CD4-positive, alpha-beta T cell (primary cell): ENCODE measurements at regions not wholly inside any gene's neighbourhood (a gene's known extent, or its start where the extent isn't known, plus 50 kb on each side); places are given as distances from the start of the nearest gene placed in this dataset.

Source experiments
- ATAC-seq: fragments of 200-7000 bp; cut with Tn5 transposase; one replicate; pipeline ENCODE4 v1.10.0; 2022; ENCODE audit warnings: mild to moderate bottlenecking; ENCODE audit not compliant: poor library complexity
- CTCF ChIA-PET: fragments of 350-600 bp; sonication (Branson Sonifier 250); formaldehyde crosslinking; loops from one replicate; lab custom pipeline; 2021; ENCODE audit warnings: antibody characterized with exemption, inconsistent platforms; lab: Charles Lee
- POLR2A ChIA-PET: fragments of 350-600 bp; sonication (Branson Sonifier 250); formaldehyde crosslinking; loops from one replicate; lab custom pipeline; 2021; ENCODE audit warnings: antibody characterized with exemption, inconsistent platforms; lab: Charles Lee
- DNase-seq, 14 experiments: peaks; one replicate each; pipeline ENCODE4 v3.0.0-alpha.2; 2013 to 2020; ENCODE audit warnings: mixed read lengths in 2 of 14
- H3K27ac ChIP-seq, 2 donors: one replicate each; pipeline versions ENCODE4 v1.5.1 to v1.7.0; 2013; ENCODE audit warnings: low read length in 2 of 2, low read depth in 1 of 2, mild to moderate bottlenecking in 1 of 2
- H3K27me3 ChIP-seq, 2 experiments: 1 replicate in 1 of 2; 2 replicates in 1 of 2; pipeline versions ENCODE4 v1.6.1 to v1.7.0; 2013; ENCODE audit warnings: low read length in 2 of 2, control low read depth in 1 of 2, mild to moderate bottlenecking in 1 of 2, moderate library complexity in 1 of 2; ENCODE audit not compliant: insufficient read depth in 2 of 2, control insufficient read depth in 1 of 2
- H3K36me3 ChIP-seq: one replicate; pipeline ENCODE4 v1.6.1; 2013; ENCODE audit warnings: low read length, control low read depth; ENCODE audit not compliant: insufficient read depth
- H3K4me1 ChIP-seq: one replicate; pipeline ENCODE4 v1.6.1; 2013; ENCODE audit warnings: low read length, control low read depth; ENCODE audit not compliant: insufficient read depth
- H3K4me3 ChIP-seq: one replicate; pipeline ENCODE4 v1.5.1; 2013; ENCODE audit warnings: mild to moderate bottlenecking, low read length, moderate library complexity
- H3K9me3 ChIP-seq, 2 experiments: 1 replicate in 1 of 2; 2 replicates in 1 of 2; pipeline versions ENCODE4 v1.6.1 to v1.7.0; 2013; ENCODE audit warnings: low read length in 2 of 2, mild to moderate bottlenecking in 2 of 2, control low read depth in 1 of 2, moderate library complexity in 1 of 2; ENCODE audit not compliant: control insufficient read depth in 1 of 2, insufficient read depth in 1 of 2
- H3K27ac Mint-ChIP-seq: one replicate; pipeline ENCODE4 v1.8.0; 2020; ENCODE audit warnings: mixed read lengths
- H3K27me3 Mint-ChIP-seq: one replicate; pipeline ENCODE4 v1.8.0; 2021; ENCODE audit warnings: mixed read lengths
- H3K36me3 Mint-ChIP-seq: one replicate; pipeline ENCODE4 v1.8.0; 2021; ENCODE audit warnings: low read depth, mixed read lengths
- H3K4me1 Mint-ChIP-seq: one replicate; pipeline ENCODE4 v1.8.0; 2021; ENCODE audit warnings: low read depth, mixed read lengths
- H3K4me3 Mint-ChIP-seq: one replicate; pipeline ENCODE4 v1.8.0; 2020; ENCODE audit warnings: mild to moderate bottlenecking, mixed read lengths
- H3K9me3 Mint-ChIP-seq: one replicate; pipeline ENCODE4 v1.8.0; 2020; ENCODE audit warnings: mixed read lengths
- intact Hi-C, 2 experiments: fragments of 100-400 bp; cut with DNase I in 1 of 2; cut with micrococcal nuclease in 1 of 2; formaldehyde crosslinking; loops; one replicate each; pipeline versions ENCODE4 v1.15.1 to v1.9.0; 2023 to 2025; cut with DNase I, micrococcal nuclease
- TF ChIP-seq, protein P1 (sequence below): fragments of 200-600 bp; IDR thresholded peaks from one replicate; pipeline ENCODE4 v1.8.0; 2022; ENCODE audit warnings: antibody characterized with exemption, mild to moderate bottlenecking

DNA sequence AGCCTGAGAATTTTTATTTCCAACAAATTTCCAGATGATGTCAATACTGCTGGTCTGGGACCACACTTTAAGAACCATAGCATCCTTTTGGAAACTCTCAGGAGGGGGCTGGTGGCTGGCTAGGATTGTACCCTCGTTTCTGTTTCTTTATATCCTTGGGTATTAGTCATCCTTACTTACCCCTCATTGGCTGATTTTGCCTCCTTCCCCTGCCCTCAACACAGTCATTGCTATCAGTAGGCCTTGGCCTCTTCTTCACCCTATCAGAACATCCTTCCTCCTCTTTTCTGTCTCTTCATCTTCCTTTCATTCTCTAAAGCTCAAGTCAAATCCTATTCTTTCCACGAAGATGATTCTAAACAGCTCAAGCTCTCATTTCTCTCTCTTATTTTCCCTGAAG lies 148.5 kb downstream of the ELOVL4 start:
- ChIA-PET POLR2A (no interaction called here), CTCF (no interaction called here)

DNA sequence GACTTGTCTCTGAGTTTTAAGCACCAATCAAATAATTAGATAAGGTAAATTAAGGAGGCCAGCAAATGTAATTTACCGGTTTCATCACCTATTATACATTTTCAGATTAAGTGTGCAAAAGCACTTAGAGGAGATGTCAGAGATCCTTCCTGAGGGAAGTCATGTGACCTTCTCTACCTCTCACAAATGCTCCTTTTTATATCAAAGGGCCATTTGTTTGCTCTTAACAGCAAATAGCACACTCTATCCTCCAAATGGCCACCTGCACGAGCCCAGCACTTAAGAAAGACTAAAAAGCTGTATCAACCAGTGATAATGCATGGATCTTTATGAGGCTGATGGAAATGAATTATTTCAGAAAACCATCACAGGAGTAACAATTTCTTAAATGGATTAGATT lies 149.4 kb downstream of the ELOVL4 start:
- H3K27ac Mint-ChIP-seq, result no peak overlapping the region
- no peak overlapping the region for H3K4me3 Mint-ChIP-seq
- intact Hi-C loops, result no loop called here
- ChIA-PET POLR2A (no interaction called here), CTCF (no interaction called here)
- Histone ChIP-seq H3K27ac (no peak overlapping the region), H3K36me3 (no peaks in the 10 kb centered on the region), H3K4me1 (no peaks in the 10 kb centered on the region), H3K9me3 (no peaks in the 10 kb centered on the region), H3K4me3 (no peak overlapping the region), H3K27me3 (peaks cover 2 to 8% of the 10 kb centered on the region in 2 experiments)
- no peaks in the 10 kb centered on the region for H3K9me3 Mint-ChIP-seq
- DNase-seq (no peak), ATAC-seq (no peak)
- TF ChIP-seq, protein P1, sequence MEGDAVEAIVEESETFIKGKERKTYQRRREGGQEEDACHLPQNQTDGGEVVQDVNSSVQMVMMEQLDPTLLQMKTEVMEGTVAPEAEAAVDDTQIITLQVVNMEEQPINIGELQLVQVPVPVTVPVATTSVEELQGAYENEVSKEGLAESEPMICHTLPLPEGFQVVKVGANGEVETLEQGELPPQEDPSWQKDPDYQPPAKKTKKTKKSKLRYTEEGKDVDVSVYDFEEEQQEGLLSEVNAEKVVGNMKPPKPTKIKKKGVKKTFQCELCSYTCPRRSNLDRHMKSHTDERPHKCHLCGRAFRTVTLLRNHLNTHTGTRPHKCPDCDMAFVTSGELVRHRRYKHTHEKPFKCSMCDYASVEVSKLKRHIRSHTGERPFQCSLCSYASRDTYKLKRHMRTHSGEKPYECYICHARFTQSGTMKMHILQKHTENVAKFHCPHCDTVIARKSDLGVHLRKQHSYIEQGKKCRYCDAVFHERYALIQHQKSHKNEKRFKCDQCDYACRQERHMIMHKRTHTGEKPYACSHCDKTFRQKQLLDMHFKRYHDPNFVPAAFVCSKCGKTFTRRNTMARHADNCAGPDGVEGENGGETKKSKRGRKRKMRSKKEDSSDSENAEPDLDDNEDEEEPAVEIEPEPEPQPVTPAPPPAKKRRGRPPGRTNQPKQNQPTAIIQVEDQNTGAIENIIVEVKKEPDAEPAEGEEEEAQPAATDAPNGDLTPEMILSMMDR, result no peak
- H3K4me1 Mint-ChIP-seq, result no peaks in the 10 kb centered on the region
- peaks cover 4% of the 10 kb centered on the region for H3K27me3 Mint-ChIP-seq
- H3K36me3 Mint-ChIP-seq, result no peaks in the 10 kb centered on the region

More for the DNA sequence above, 148.5 kb downstream of the ELOVL4 start:
- no peak overlapping the region for H3K4me3 Mint-ChIP-seq
- no peak overlapping the region for H3K4me3 ChIP-seq
- H3K36me3 ChIP-seq, result no peaks in the 10 kb centered on the region
- no peak overlapping the region for H3K27ac Mint-ChIP-seq
- no peaks in the 10 kb centered on the region for H3K36me3 Mint-ChIP-seq
- H3K9me3 Mint-ChIP-seq, result no peaks in the 10 kb centered on the region
- H3K4me1 Mint-ChIP-seq, result no peaks in the 10 kb centered on the region
- DNase-seq, result no peak
- ATAC-seq, result no peak
- intact Hi-C loops, result no loop called here
- H3K27me3 ChIP-seq, result peaks cover 3 to 8% of the 10 kb centered on the region in 2 experiments
- H3K9me3 ChIP-seq, result no peaks in the 10 kb centered on the region
- no peak overlapping the region for H3K27ac ChIP-seq
- H3K4me1 ChIP-seq, result no peaks in the 10 kb centered on the region
- peaks cover 4% of the 10 kb centered on the region for H3K27me3 Mint-ChIP-seq
- TF ChIP-seq, protein P1, result no peak

DNA sequence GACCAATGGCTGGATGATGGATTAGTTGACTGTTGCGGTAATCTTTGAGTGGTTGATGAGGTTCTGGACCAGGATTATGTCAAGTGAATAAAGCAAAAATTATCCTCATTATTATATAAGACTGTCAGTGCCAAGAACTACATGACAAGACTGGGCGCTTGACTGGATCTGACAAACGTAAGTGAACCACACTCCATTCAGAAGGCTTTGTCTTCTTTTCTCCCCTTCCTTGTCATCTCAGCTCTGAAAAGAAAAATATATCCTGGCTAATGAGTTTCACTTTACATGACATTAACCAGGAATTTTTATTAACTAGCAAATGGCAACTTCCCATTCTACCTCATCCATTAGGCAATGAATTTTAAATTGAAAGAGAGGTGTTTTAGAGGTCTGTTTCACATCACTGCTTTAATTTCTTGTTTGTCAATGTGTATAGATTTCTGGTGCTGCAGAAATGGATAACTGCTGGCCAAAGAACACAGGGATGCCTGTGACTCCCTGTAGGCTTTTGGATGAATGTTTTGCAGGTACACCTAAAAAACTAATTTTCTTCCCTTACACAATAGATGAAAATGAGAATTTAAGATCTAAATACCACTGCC lies 150.1 kb downstream of the ELOVL4 start:
- Mint-ChIP-seq H3K36me3 (no peaks in the 10 kb centered on the region), H3K27me3 (peaks cover 4% of the 10 kb centered on the region), H3K9me3 (no peaks in the 10 kb centered on the region), H3K4me3 (no peak overlapping the region), H3K4me1 (no peaks in the 10 kb centered on the region), H3K27ac (no peak overlapping the region)
- TF ChIP-seq, protein P1, result no peak
- no peak overlapping the region for H3K4me3 ChIP-seq
- no peaks in the 10 kb centered on the region for H3K4me1 ChIP-seq
- CTCF ChIA-PET, result interaction anchor here (0.6 kb wide), 1 partner anchor 270 kb away, joined by 3 read pairs; no protein-coding TSS in a partner anchor
- intact Hi-C loops, result no loop called here
- DNase-seq, result no peak
- no peaks in the 10 kb centered on the region for H3K36me3 ChIP-seq
- H3K9me3 ChIP-seq, result no peaks in the 10 kb centered on the region
- peaks cover 0 to 8% of the 10 kb centered on the region in 2 experiments for H3K27me3 ChIP-seq
- H3K27ac ChIP-seq, result no peak overlapping the region
- POLR2A ChIA-PET, result no interaction called here
- no peak for ATAC-seq
